ENCODE measurements at regions not wholly inside any gene's neighbourhood (a gene's known extent, or its start where the extent isn't known, plus 50 kb on each side); places are given as distances from the start of the nearest gene placed in this dataset.
"Not testable (repeated sequence)": the region's sequence is repeated elsewhere in the genome, so short reads cannot be mapped to it uniquely, and the experiment has no call there.

DNA sequence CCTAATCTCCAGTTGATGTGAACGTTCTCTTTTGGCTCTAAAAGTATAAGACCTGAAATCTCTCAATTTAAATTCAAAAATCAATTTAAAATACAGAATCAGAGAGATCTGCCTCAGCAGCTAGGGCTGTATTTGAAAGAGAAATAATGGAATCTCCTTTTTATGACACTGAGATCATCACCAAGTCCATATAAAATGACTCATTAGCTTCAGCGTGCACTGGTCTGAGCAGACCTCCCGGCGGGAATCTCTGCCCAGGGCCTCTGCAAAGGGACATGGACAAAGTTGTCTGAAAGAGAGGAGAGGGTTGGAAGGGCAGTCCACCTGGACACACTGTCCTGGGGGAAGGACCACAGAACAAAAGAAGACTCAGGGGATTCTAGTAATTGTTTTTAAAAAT lies 855.6 kb downstream of the EFNB2 start:
- intact Hi-C loops (cut with DNase I; ENCODE audit: low total_unique reads) = no loop called here
- no peaks in the 10 kb centered on the region for H3K36me3 ChIP-seq (ENCODE audit: low read depth, missing control alignments)

GRCh38 chr13:105678072-105678471 lies 857.4 kb downstream of the EFNB2 start:
- Histone ChIP-seq H3K27ac (no peak overlapping the region), H3K9me3 (no peaks in the 10 kb centered on the region), H3K27me3 (no peaks in the 10 kb centered on the region), H3K4me1 (no peaks in the 10 kb centered on the region), H3K4me3 (no peak overlapping the region), H3K36me3 (ENCODE audit: low read depth, missing control alignments) (no peaks in the 10 kb centered on the region)
- no peak for DNase-seq
- WGBS, 2 donors = 92 to 95% methylated on average over 1 of the region's 1 CpG
- intact Hi-C loops (cut with DNase I; ENCODE audit: low total_unique reads) = no loop called here
- no peak for TF ChIP-seq POLR2A (IDR thresholded peaks at IDR 0.05)
- TF ChIP-seq CTCF (IDR thresholded peaks at IDR 0.05) = no peak

More for the DNA sequence above, 855.6 kb downstream of the EFNB2 start:
- Histone ChIP-seq H3K9me3 (no peaks in the 10 kb centered on the region), H3K27ac (no peak overlapping the region), H3K4me1 (no peaks in the 10 kb centered on the region), H3K4me3 (no peak overlapping the region), H3K27me3 (no peaks in the 10 kb centered on the region)
- no peak for DNase-seq
- 80 to 90% methylated on average over 4 of the region's 4 CpGs for WGBS, 2 donors
- no peak for TF ChIP-seq POLR2A (IDR thresholded peaks at IDR 0.05)
- TF ChIP-seq CTCF (IDR thresholded peaks at IDR 0.05) = no peak

- intact Hi-C loops (cut with DNase I; ENCODE audit: low total_unique reads) = no loop called here
- no peak for DNase-seq
- H3K36me3 ChIP-seq (ENCODE audit: low read depth, missing control alignments) = no peaks in the 10 kb centered on the region
- H3K27me3 ChIP-seq = no peaks in the 10 kb centered on the region
- WGBS, 2 donors = 81 to 86% methylated on average over 4 of the region's 4 CpGs
- H3K4me1 ChIP-seq = no peaks in the 10 kb centered on the region
- no peak overlapping the region for H3K4me3 ChIP-seq
- H3K27ac ChIP-seq = no peak overlapping the region
- TF ChIP-seq CTCF (IDR thresholded peaks at IDR 0.05) (no peak), POLR2A (IDR thresholded peaks at IDR 0.05) (no peak)
- no peaks in the 10 kb centered on the region for H3K9me3 ChIP-seq
Measured at GRCh38 chr13:105672881-105673280, 862.6 kb downstream of the EFNB2 start.

- H3K4me3 ChIP-seq; H3K36me3 ChIP-seq (ENCODE audit: low read depth, missing control alignments); H3K27me3 ChIP-seq; intact Hi-C loops (cut with DNase I; ENCODE audit: low total_unique reads); DNase-seq; H3K9me3 ChIP-seq; H3K4me1 ChIP-seq; H3K27ac ChIP-seq: not testable (repeated sequence)
- 87 to 97% methylated on average over 9 of the region's 9 CpGs for WGBS, 2 donors
Measured at GRCh38 chr13:105671131-105671530, 864.3 kb downstream of the EFNB2 start.

- Histone ChIP-seq H3K4me1 (no peaks in the 10 kb centered on the region), H3K9me3 (no peaks in the 10 kb centered on the region), H3K27me3 (no peaks in the 10 kb centered on the region), H3K36me3 (ENCODE audit: low read depth, missing control alignments) (no peaks in the 10 kb centered on the region), H3K27ac (no peak overlapping the region), H3K4me3 (no peak overlapping the region)
- DNase-seq = no peak
- 87 to 90% methylated on average over 3 of the region's 3 CpGs for WGBS, 2 donors
- intact Hi-C loops (cut with DNase I; ENCODE audit: low total_unique reads) = no loop called here
- no peak for TF ChIP-seq POLR2A (IDR thresholded peaks at IDR 0.05)
- TF ChIP-seq CTCF (IDR thresholded peaks at IDR 0.05) = no peak
Measured at GRCh38 chr13:105670179-105670990, 865.1 kb downstream of the EFNB2 start.
